Mesodermal cell (in vitro differentiated cells): ENCODE measurements at regions not wholly inside any gene's neighbourhood (a gene's known extent, or its start where the extent isn't known, plus 50 kb on each side); places are given as distances from the start of the nearest gene placed in this dataset.

Experiments used
- H3K27ac ChIP-seq: 2 replicates; pipeline ENCODE4 v1.7.0; 2013; ENCODE audit warnings: mild to moderate bottlenecking, low read depth, low read length, moderate library complexity; ENCODE audit not compliant: severe bottlenecking
- H3K36me3 ChIP-seq: 2 replicates; pipeline ENCODE4 v1.7.1; 2013; ENCODE audit warnings: mild to moderate bottlenecking, low read length, moderate library complexity; ENCODE audit not compliant: control insufficient read depth, insufficient read depth
- H3K4me1 ChIP-seq: one replicate; pipeline ENCODE4 v1.7.1; 2013; ENCODE audit warnings: mild to moderate bottlenecking, low read length; ENCODE audit not compliant: insufficient read depth, control insufficient read depth, poor library complexity, severe bottlenecking
- H3K4me3 ChIP-seq: 2 replicates; pipeline ENCODE4 v1.7.0; 2013; ENCODE audit warnings: low read length, control low read depth, mild to moderate bottlenecking; ENCODE audit not compliant: insufficient read depth, poor library complexity, severe bottlenecking; ENCODE audit errors: extremely low read depth
- H3K9me3 ChIP-seq: 2 replicates; pipeline ENCODE4 v1.7.1; 2013; ENCODE audit warnings: mild to moderate bottlenecking, low read length, moderate library complexity; ENCODE audit not compliant: control insufficient read depth
- WGBS, 2 experiments: methylation state at CpG; one replicate each; pipeline ENCODE4 v1.1.5; 2013; ENCODE audit warnings: missing lambda C conversion rate in 2 of 2; ENCODE audit not compliant: insufficient coverage in 2 of 2; 5-methylcytosine and 5-hydroxymethylcytosine counted together

- no peak overlapping the region for H3K4me3 ChIP-seq
- 83% methylated on average over 1 of the region's 1 CpG for WGBS, 2 experiments
- H3K27ac ChIP-seq: no peak overlapping the region
- H3K36me3 ChIP-seq: no peaks in the 10 kb centered on the region
- no peaks in the 10 kb centered on the region for H3K9me3 ChIP-seq
- peaks cover 9% of the 10 kb centered on the region for H3K4me1 ChIP-seq
Measured at GRCh38 chrX:69365755-69366154, 138.4 kb upstream of the NALF2 start.

- no peaks in the 10 kb centered on the region for H3K36me3 ChIP-seq
- no peaks in the 10 kb centered on the region for H3K9me3 ChIP-seq
- H3K4me1 ChIP-seq: peaks cover 12% of the 10 kb centered on the region
- H3K4me3 ChIP-seq: no peak overlapping the region
- H3K27ac ChIP-seq: no peak overlapping the region
- WGBS, 2 experiments: no CpG with 5 or more reads among the region's 1 CpG
Measured at GRCh38 chrX:69365349-69365748, 138.8 kb upstream of the NALF2 start.

- Histone ChIP-seq H3K36me3 (no peaks in the 10 kb centered on the region), H3K9me3 (no peaks in the 10 kb centered on the region), H3K27ac (no peak overlapping the region), H3K4me1 (peaks cover 12% of the 10 kb centered on the region), H3K4me3 (no peak overlapping the region)
- 88 to 100% methylated on average over 1 of the region's 4 CpGs for WGBS, 2 experiments
Measured at GRCh38 chrX:69362856-69363255, 141.3 kb upstream of the NALF2 start.

- peaks cover 12% of the 10 kb centered on the region for H3K4me1 ChIP-seq
- WGBS, 2 experiments: no CpG with 5 or more reads among the region's 5 CpGs
- H3K9me3 ChIP-seq: no peaks in the 10 kb centered on the region
- no peaks in the 10 kb centered on the region for H3K36me3 ChIP-seq
- H3K27ac ChIP-seq: no peak overlapping the region
- no peak overlapping the region for H3K4me3 ChIP-seq
Measured at GRCh38 chrX:69362354-69362753, 141.8 kb upstream of the NALF2 start.

- peaks cover 12% of the 10 kb centered on the region for H3K4me1 ChIP-seq
- peak overlapping the region; percentile 53 for H3K27ac ChIP-seq
- H3K4me3 ChIP-seq: no peak overlapping the region
- no peaks in the 10 kb centered on the region for H3K9me3 ChIP-seq
- WGBS, 2 experiments: 59% methylated on average over 3 of the region's 5 CpGs; no CpG with 5 or more reads in 1 of the 2 experiments
- no peaks in the 10 kb centered on the region for H3K36me3 ChIP-seq
Measured at GRCh38 chrX:69361311-69361845, 142.7 kb upstream of the NALF2 start.

- no peaks in the 10 kb centered on the region for H3K36me3 ChIP-seq
- WGBS, 2 experiments: 64 to 100% methylated on average over 1 to 2 of the region's 2 CpGs
- no peak overlapping the region for H3K27ac ChIP-seq
- no peaks in the 10 kb centered on the region for H3K9me3 ChIP-seq
- H3K4me3 ChIP-seq: no peak overlapping the region
- H3K4me1 ChIP-seq: peaks cover 9% of the 10 kb centered on the region
Measured at GRCh38 chrX:69357317-69357716, 146.8 kb upstream of the NALF2 start.

GRCh38 chrX:69324851-69325250 lies 159.6 kb upstream of the PJA1 start:
- WGBS, 2 experiments: no CpG with 5 or more reads among the region's 2 CpGs
- no peaks in the 10 kb centered on the region for H3K4me1 ChIP-seq
- no peak overlapping the region for H3K4me3 ChIP-seq
- H3K36me3 ChIP-seq: no peaks in the 10 kb centered on the region
- H3K27ac ChIP-seq: no peak overlapping the region
- no peaks in the 10 kb centered on the region for H3K9me3 ChIP-seq

GRCh38 chrX:69323786-69324720 lies 158.8 kb upstream of the PJA1 start:
- Histone ChIP-seq H3K9me3 (no peaks in the 10 kb centered on the region), H3K4me3 (no peak overlapping the region), H3K4me1 (no peaks in the 10 kb centered on the region), H3K27ac (no peak overlapping the region), H3K36me3 (no peaks in the 10 kb centered on the region)
- WGBS, 2 experiments: 58 to 85% methylated on average over 3 to 4 of the region's 9 CpGs

GRCh38 chrX:69321789-69322188 lies 156.5 kb upstream of the PJA1 start:
- Histone ChIP-seq H3K4me1 (no peaks in the 10 kb centered on the region), H3K36me3 (no peaks in the 10 kb centered on the region), H3K4me3 (no peak overlapping the region), H3K9me3 (no peaks in the 10 kb centered on the region), H3K27ac (no peak overlapping the region)
- no CpG with 5 or more reads among the region's 3 CpGs for WGBS, 2 experiments

GRCh38 chrX:69321006-69321655 lies 155.9 kb upstream of the PJA1 start:
- WGBS, 2 experiments: 88 to 93% methylated on average over 2 to 3 of the region's 5 CpGs
- Histone ChIP-seq H3K4me1 (no peaks in the 10 kb centered on the region), H3K27ac (no peak overlapping the region), H3K4me3 (no peak overlapping the region), H3K9me3 (no peaks in the 10 kb centered on the region), H3K36me3 (no peaks in the 10 kb centered on the region)
